Activated CD4-positive, CD25-positive, alpha-beta regulatory T cell treated with anti-CD3 and anti-CD28 coated beads, Interleukin-2, amount 50 U/mL, for 24 hours (primary cell): ENCODE measurements at regions not wholly inside any gene's neighbourhood (a gene's known extent, or its start where the extent isn't known, plus 50 kb on each side); places are given as distances from the start of the nearest gene placed in this dataset.

Source experiments
- ATAC-seq, 2 donors: fragments of 150-1000 bp; cut with Tn5 transposase; one replicate each; pipeline ENCODE4 v1.10.0; 2021; ENCODE audit warnings: mild to moderate bottlenecking in 1 of 2, moderate library complexity in 1 of 2

DNA sequence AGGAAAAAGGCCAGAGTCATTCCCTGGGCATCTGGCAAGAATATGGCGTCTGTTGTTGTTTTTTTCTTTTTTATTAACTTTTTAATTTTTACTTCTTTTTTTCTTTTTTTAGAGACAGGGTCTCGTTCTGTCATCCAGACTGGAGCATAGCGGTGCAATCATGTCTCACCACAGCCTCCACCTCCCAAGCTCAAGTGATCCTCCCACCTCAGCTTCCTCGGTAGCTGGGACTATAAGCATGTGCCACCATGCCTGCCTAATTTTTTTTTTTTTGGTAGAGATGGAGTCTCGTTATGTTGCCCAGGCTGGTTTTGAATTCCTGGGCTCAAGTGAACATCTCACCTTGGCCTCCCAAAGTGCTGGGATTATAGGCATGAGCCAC lies 54.0 kb upstream of the PRDM11 start:
- ATAC-seq: no peak

DNA sequence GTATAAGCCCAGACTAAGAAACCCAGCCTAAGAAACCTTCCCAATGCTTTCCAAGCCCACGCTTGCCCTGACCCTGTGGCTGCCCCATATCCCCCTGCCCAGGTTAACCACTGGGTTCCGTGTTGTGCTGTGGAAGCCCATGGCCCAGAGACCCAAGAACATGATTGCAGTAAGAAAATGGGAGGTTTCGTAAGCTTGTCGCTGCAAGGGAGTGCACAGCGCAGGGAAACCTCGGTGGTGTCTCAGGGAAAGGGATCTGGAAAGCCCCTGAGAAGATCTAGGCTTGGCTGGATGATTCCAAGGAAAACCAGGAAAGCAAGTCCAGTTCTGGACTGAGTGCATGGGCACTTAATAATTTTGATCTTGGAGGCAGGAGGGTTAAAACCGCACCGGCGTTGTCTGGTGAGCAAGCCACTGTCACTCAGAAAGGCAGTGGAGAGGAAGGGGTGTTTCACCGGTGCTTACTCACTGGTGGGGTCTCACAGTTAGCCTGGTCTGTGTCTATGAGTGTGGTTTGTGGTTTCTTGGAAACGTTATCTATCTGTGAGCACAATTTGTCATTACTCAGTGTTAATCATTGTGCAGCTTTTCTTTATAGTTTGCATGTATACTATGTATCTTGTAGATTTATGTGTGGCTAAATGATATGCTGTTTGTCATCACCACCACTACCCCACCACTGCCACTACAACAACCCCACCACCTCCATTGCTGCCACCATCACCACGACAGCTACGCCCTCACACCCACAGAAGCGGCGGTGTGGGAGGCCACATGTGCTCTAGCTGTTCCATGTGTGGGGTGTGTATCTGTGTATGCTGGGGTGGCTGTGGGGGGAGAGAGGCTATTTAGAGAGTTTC lies 53.3 kb upstream of the PRDM11 start:
- ATAC-seq: peak; percentile 91 to 92

DNA sequence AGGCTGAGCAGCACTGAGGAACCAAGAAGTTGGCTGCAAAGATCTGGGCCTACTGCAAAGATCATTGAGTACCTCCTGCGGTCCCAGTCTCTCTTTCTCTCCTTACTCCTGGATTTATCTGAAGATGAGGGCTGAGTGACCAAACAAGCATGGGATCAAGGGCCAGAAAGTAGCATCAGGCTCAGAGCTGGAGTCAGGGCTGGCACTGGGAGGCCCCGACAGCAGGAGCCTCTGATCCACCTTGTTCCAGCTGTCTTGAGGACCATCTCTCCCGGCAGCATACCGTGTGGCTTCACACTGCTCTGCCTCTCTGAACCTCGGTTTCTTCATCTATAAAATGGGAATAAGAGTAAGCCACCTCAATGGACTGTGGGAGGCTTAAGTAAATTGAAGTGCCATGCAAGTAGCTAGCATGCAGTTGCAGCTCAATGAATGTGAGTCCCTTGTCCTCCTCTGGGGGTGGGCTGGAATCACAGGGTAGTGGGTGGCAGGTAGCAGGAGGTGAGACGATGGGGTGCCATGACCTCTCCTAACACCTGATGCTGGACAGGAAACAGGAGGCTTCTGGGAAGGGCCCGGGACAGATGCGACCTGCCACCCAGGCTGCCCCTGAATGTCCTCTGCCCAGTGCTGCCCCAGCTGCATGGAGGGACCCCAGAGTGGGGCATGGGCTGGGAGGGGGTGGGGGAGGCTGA lies 52.5 kb upstream of the PRDM11 start:
- ATAC-seq: no peak

DNA sequence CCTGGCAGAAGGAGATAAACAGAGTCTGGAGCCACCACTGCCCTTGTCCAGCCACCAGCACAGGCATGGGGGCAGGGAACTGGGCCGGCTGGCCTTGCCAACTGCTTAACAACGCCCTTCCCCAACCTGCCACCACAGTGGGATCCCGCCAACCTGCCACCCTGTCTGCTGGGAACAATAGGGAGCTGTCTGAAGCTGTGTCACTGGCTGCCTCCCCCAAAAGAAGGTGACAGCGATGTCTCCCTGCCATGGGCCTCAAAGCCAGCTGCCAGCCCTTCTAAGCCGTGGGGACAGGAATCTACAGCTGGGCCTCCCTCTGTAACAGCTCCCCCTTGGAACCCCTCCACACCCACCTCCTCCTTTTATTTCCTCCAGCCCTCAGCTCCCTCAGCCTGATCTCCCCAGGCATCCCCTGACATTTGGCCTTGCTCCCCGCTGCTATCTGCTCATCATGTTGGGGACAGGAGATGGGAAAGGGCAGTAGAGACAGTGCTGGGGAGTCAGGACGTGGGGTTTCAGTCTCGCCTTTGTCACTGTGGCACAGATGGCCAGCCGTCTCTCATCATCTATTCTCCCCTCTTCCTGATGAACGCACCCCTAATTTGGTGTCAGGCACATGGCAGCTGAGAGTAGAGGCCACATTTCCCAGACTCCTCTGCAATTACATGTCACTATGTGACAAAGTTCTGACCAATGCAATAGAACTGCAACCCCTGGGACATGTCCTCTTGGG lies 51.3 kb upstream of the PRDM11 start:
- ATAC-seq: no peak

DNA sequence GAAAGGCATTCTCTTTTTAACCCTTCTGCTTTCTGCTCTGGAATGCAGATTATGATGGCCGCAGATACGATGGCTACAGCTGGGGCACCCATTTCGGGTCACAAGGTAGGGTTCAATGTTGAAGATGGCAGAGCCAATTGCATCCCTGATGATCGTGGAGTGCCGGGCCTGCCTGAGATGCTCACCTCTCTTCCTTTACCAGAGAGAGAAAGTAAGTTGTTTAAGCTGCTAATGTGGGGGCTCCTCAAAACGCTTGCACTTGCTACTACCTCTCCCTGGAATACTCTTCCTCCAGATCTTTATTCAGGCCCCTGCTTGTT lies 50.8 kb upstream of the PRDM11 start:
- no peak for ATAC-seq

DNA sequence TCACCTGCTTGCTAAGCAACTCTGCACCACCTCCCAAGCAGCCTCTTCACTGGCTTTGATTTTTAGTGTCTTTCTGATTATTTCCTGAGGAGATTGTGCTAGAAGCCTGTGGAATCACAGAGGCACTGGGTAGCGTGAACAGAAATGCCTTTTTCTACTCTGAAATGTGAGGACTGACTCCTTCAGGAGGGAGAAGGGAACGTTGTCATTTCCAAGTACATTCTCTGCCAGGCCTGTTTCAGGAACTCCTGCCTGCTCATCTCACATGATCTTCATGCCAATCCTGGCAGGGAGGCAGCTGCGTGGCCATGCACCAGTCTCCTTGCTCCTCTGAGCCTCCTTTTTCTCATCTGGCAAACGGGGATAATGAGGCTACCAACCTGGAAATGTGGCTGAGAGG lies 49.8 kb upstream of the PRDM11 start:
- ATAC-seq: no peak
